GM21526 (cell line): ENCODE measurements at regions not wholly inside any gene's neighbourhood (a gene's known extent, or its start where the extent isn't known, plus 50 kb on each side); places are given as distances from the start of the nearest gene placed in this dataset.

ENCODE experiments used
- ATAC-seq: cut with Tn5 transposase; IDR thresholded peaks from one replicate; pipeline ENCODE4 v1.9.1; 2021; ENCODE audit warnings: moderate library complexity; ENCODE audit not compliant: unreplicated experiment, low FRiP score

- ATAC-seq = no peak
Measured at GRCh38 chr7:142422621-142423020, 164.8 kb upstream of the PRSS58 start.

- no peak for ATAC-seq
Measured at GRCh38 chr7:142420554-142421362, 162.9 kb upstream of the PRSS58 start.

- no peak for ATAC-seq
Measured at GRCh38 chr7:142418326-142418725, 160.5 kb upstream of the PRSS58 start.

GRCh38 chr7:142414915-142415314, 157.1 kb upstream of the PRSS58 start:
- no peak for ATAC-seq

GRCh38 chr7:142414135-142414534, 156.3 kb upstream of the PRSS58 start:
- no peak for ATAC-seq

- no peak for ATAC-seq
Measured at GRCh38 chr7:142413280-142414000, 155.6 kb upstream of the PRSS58 start.

- peak; percentile 92 for ATAC-seq
Measured at GRCh38 chr7:142412551-142413193, 154.8 kb upstream of the PRSS58 start.

GRCh38 chr7:142409471-142409870, 151.6 kb upstream of the PRSS58 start:
- ATAC-seq = no peak

GRCh38 chr7:142408794-142409193, 150.9 kb upstream of the PRSS58 start:
- no peak for ATAC-seq

- no peak for ATAC-seq
Measured at GRCh38 chr7:142407939-142408570, 150.2 kb upstream of the PRSS58 start.

- ATAC-seq = no peak
Measured at GRCh38 chr7:142405122-142405765, 147.4 kb upstream of the PRSS58 start.

GRCh38 chr7:142401951-142402350, 144.1 kb upstream of the PRSS58 start:
- no peak for ATAC-seq

- ATAC-seq = no peak
Measured at GRCh38 chr7:142400042-142400533, 142.2 kb upstream of the PRSS58 start.

GRCh38 chr7:142391191-142391992, 133.5 kb upstream of the PRSS58 start:
- ATAC-seq = no peak

GRCh38 chr7:142389544-142389943, 131.7 kb upstream of the PRSS58 start:
- no peak for ATAC-seq

GRCh38 chr7:142385491-142386340, 127.9 kb upstream of the PRSS58 start:
- ATAC-seq = peak; percentile 81

GRCh38 chr7:142384493-142384922, 126.7 kb upstream of the PRSS58 start:
- no peak for ATAC-seq

GRCh38 chr7:142383841-142384492, 126.1 kb upstream of the PRSS58 start:
- no peak for ATAC-seq
